Endothelial cell of umbilical vein (primary cell): ENCODE measurements at regions not wholly inside any gene's neighbourhood (a gene's known extent, or its start where the extent isn't known, plus 50 kb on each side); places are given as distances from the start of the nearest gene placed in this dataset.

Source experiments
- BruUV-seq: library from RNA; stranded (reverse); fragments of 400-500 nt; replicated peaks from 2 replicates; lab custom pipeline; 2021; lab: Mats Ljungman, UMichigan
- CTCF ChIA-PET: fragments of 300-600, 350-600 bp; sonication (Branson Sonifier 250); formaldehyde crosslinking; loops from one replicate; lab custom pipeline; 2021; ENCODE audit warnings: antibody characterized with exemption, inconsistent platforms; lab: Charles Lee
- POLR2A ChIA-PET: fragments of 300-600, 350-600 bp; sonication (Branson Sonifier 250); formaldehyde crosslinking; loops from one replicate; lab custom pipeline; 2021; ENCODE audit warnings: antibody characterized with exemption, inconsistent platforms; lab: Charles Lee
- DNase-seq: peaks from one replicate; pipeline ENCODE4 v3.0.0-alpha.2; 2011; ENCODE audit warnings: low read depth, low spot score
- FAIRE-seq: peaks from 2 replicates; lab custom pipeline; 2011; peaks lifted over from hg19 to GRCh38; lab: Jason Lieb, UNC
- H2AFZ ChIP-seq: 2 replicates; pipeline ENCODE4 v1.6.0; 2012; ENCODE audit warnings: low read depth, low read length, control low read depth, inconsistent platforms
- H3K27ac ChIP-seq: 2 replicates; pipeline ENCODE4 v1.5.1; 2011; ENCODE audit warnings: low read depth, mild to moderate bottlenecking, control low read depth, low read length, moderate library complexity; ENCODE audit not compliant: insufficient read depth
- H3K27me3 ChIP-seq, 2 experiments: 2 replicates each; pipeline versions ENCODE4 v1.6.0 to v1.6.1; 2011; ENCODE audit warnings: low read length in 2 of 2, mixed read lengths in 1 of 2; ENCODE audit not compliant: control insufficient read depth in 2 of 2, insufficient read depth in 2 of 2
- H3K36me3 ChIP-seq, 2 experiments: 2 replicates in 1 of 2; 3 replicates in 1 of 2; pipeline ENCODE4 v1.5.1; 2011; ENCODE audit warnings: low read length in 2 of 2, mild to moderate bottlenecking in 1 of 2, moderate library complexity in 1 of 2; ENCODE audit not compliant: control insufficient read depth in 2 of 2, insufficient read depth in 2 of 2; ENCODE audit errors: extremely low read depth in 1 of 2
- H3K4me1 ChIP-seq: 3 replicates; pipeline ENCODE4 v1.5.1; 2011; ENCODE audit warnings: mild to moderate bottlenecking, low read length; ENCODE audit not compliant: control insufficient read depth, insufficient read depth; ENCODE audit errors: extremely low read depth
- H3K4me2 ChIP-seq: 2 replicates; pipeline ENCODE4 v1.6.1; 2011; ENCODE audit warnings: low read length, control low read depth, mixed read lengths; ENCODE audit not compliant: insufficient read depth
- H3K4me3 ChIP-seq, 3 experiments: fragments of 200-600 bp in 1 of 3; sonication (generic), shearing (Covaris generic) in 1 of 3; replicated peaks in 1 of 3; 2 replicates each; pipeline ENCODE4 v1.5.1; 2011 to 2016; ENCODE audit warnings: control low read depth in 3 of 3, low read length in 3 of 3, mild to moderate bottlenecking in 2 of 3, inconsistent platforms in 1 of 3, low read depth in 1 of 3, moderate library complexity in 1 of 3; ENCODE audit not compliant: insufficient read depth in 1 of 3
- H3K79me2 ChIP-seq: 2 replicates; pipeline ENCODE4 v1.6.0; 2012; ENCODE audit warnings: low read length, inconsistent platforms; ENCODE audit not compliant: control insufficient read depth, insufficient read depth
- H3K9ac ChIP-seq: replicated peaks from 2 replicates; pipeline ENCODE3; 2011; ENCODE audit warnings: low read length, control low read depth; ENCODE audit not compliant: insufficient read depth; ENCODE audit errors: extremely low read depth
- H3K9me1 ChIP-seq: replicated peaks from 3 replicates; pipeline ENCODE4 v1.6.0; 2011; ENCODE audit warnings: mild to moderate bottlenecking, low read length; ENCODE audit not compliant: control insufficient read depth, insufficient read depth; ENCODE audit errors: extremely low read depth
- H3K9me3 ChIP-seq: replicated peaks from 2 replicates; pipeline ENCODE4 v1.5.1; 2012; ENCODE audit warnings: low read length, inconsistent platforms; ENCODE audit not compliant: control insufficient read depth, insufficient read depth
- H4K20me1 ChIP-seq: replicated peaks from 2 replicates; pipeline ENCODE3; 2011; ENCODE audit warnings: mild to moderate bottlenecking, low read length; ENCODE audit not compliant: control insufficient read depth, insufficient read depth; ENCODE audit errors: extremely low read depth
- CTCF ChIP-seq, 2 donors: IDR thresholded peaks; 1 replicate in 1 of 2; 2 replicates in 1 of 2; pipeline ENCODE4 v1.5.1; 2011; ENCODE audit warnings: low read length in 2 of 2, mild to moderate bottlenecking in 2 of 2, moderate library complexity in 2 of 2, control low read depth in 1 of 2, inconsistent platforms in 1 of 2, low read depth in 1 of 2; ENCODE audit not compliant: insufficient read depth in 1 of 2; ENCODE audit errors: extremely low read depth in 1 of 2
- EZH2 ChIP-seq: IDR thresholded peaks from 2 replicates; pipeline ENCODE4 v1.6.1; 2012; ENCODE audit warnings: borderline replicate concordance, low read depth, mild to moderate bottlenecking, moderate library complexity, low read length, inconsistent platforms; ENCODE audit not compliant: severe bottlenecking
- FOS ChIP-seq: IDR thresholded peaks from 2 replicates; pipeline ENCODE4 v1.6.1; 2011; ENCODE audit warnings: mild to moderate bottlenecking, low read length, moderate library complexity, borderline replicate concordance; ENCODE audit not compliant: insufficient read depth
- GATA2 ChIP-seq: IDR thresholded peaks from 2 replicates; pipeline ENCODE4 v1.7.0; 2011; ENCODE audit warnings: low read depth, mild to moderate bottlenecking, moderate library complexity, mixed read lengths, low read length; ENCODE audit not compliant: insufficient read length, insufficient read depth
- JUN ChIP-seq: IDR thresholded peaks from 2 replicates; pipeline ENCODE4 v1.6.1; 2011; ENCODE audit warnings: borderline replicate concordance, low read depth; ENCODE audit not compliant: insufficient read length, insufficient read depth
- MYC ChIP-seq: IDR thresholded peaks from one replicate; pipeline ENCODE4 v1.6.1; 2011; ENCODE audit warnings: mild to moderate bottlenecking, low read depth, low read length
- POLR2A ChIP-seq: IDR thresholded peaks from 2 replicates; pipeline ENCODE4 v1.6.1; 2012; ENCODE audit warnings: low read depth, mild to moderate bottlenecking, control low read depth, low read length
- POLR2AphosphoS5 ChIP-seq: IDR thresholded peaks from 2 replicates; pipeline ENCODE4 v1.6.1; 2012; ENCODE audit warnings: low read depth, mild to moderate bottlenecking, control low read depth, low read length, moderate library complexity; ENCODE audit not compliant: insufficient read depth
- dilution Hi-C: fragments of 300-500 bp; cut with MboI; formaldehyde crosslinking; loops from one replicate; pipeline ENCODE4 v1.15.0; 2019; ENCODE audit warnings: low sequenced_read_pairs; ENCODE audit not compliant: extremely low pct_ligation_motif_present
- intact Hi-C: fragments of 100-400 bp; cut with micrococcal nuclease; formaldehyde crosslinking; loops from one replicate; pipeline ENCODE4 v1.10.0; 2022
- TF ChIP-seq, protein P1 (sequence below): IDR thresholded peaks from 2 replicates; pipeline ENCODE4 v1.6.1; 2011; ENCODE audit not compliant: insufficient read depth, insufficient read length

- Histone ChIP-seq H3K79me2 (no peaks in the 10 kb centered on the region), H3K4me1 (no peaks in the 10 kb centered on the region), H3K9me1 (no peaks in the 10 kb centered on the region), H4K20me1 (no peaks in the 10 kb centered on the region), H3K9me3 (no peaks in the 10 kb centered on the region), H3K27me3 (peaks cover 0 to 6% of the 10 kb centered on the region in 2 experiments), H3K36me3 (no peaks in the 10 kb centered on the region), H3K4me3 (no peak overlapping the region), H3K9ac (no peak overlapping the region), H2AFZ (no peak overlapping the region), H3K27ac (no peak overlapping the region), H3K4me2 (no peak overlapping the region)
- ChIA-PET CTCF (interaction anchor here (0.9 to 2.8 kb wide), 3 partner anchors 10 to 183 kb away, joined by 3 to 14 read pairs (median 5); no protein-coding TSS in a partner anchor), POLR2A (no interaction called here)
- DNase-seq (no peak), FAIRE-seq (no peak)
- BruUV-seq: no TSS peak
- dilution Hi-C loops: no loop called here
- intact Hi-C loops: no loop called here
- TF ChIP-seq POLR2A (no peak), GATA2 (no peak), FOS (no peak), EZH2 (no peak), POLR2AphosphoS5 (no peak), CTCF (IDR thresholded peaks at IDR 0.05; ENCODE audit: extremely low read depth in 1 of 2, insufficient read depth in 1 of 2, low read depth in 1 of 2, low read length in 2 of 2) (no peak), JUN (no peak), MYC (no peak)
- TF ChIP-seq, protein P1, sequence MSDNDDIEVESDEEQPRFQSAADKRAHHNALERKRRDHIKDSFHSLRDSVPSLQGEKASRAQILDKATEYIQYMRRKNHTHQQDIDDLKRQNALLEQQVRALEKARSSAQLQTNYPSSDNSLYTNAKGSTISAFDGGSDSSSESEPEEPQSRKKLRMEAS: no peak
These were observed 394.3 kb upstream of the C2CD4B start for GRCh38 chr15:62559381-62559733.
